Gastrocnemius medialis (tissue), 4 donors: ENCODE measurements at regions not wholly inside any gene's neighbourhood (a gene's known extent, or its start where the extent isn't known, plus 50 kb on each side); places are given as distances from the start of the nearest gene placed in this dataset.

Experiments
- POLR2A ChIP-seq, 2 donors: fragments of 450-650 bp; IDR thresholded peaks; one replicate each; pipeline ENCODE4 v1.6.1; 2017; ENCODE audit warnings: antibody characterized with exemption in 2 of 2, mild to moderate bottlenecking in 2 of 2, moderate library complexity in 2 of 2
- TF ChIP-seq, protein P1 (sequence below), 5 experiments: fragments of 450-650 bp in 3 of 5; fragments of 200-600 bp in 2 of 5; sonication (generic) in 2 of 5; IDR thresholded peaks in 4 of 5; conservative IDR thresholded peaks in 1 of 5; 1 replicate in 4 of 5; 2 replicates in 1 of 5; pipeline ENCODE4 v1.5.1; 2016 to 2019; ENCODE audit warnings: antibody characterized with exemption in 5 of 5, mild to moderate bottlenecking in 3 of 5, moderate library complexity in 3 of 5

DNA sequence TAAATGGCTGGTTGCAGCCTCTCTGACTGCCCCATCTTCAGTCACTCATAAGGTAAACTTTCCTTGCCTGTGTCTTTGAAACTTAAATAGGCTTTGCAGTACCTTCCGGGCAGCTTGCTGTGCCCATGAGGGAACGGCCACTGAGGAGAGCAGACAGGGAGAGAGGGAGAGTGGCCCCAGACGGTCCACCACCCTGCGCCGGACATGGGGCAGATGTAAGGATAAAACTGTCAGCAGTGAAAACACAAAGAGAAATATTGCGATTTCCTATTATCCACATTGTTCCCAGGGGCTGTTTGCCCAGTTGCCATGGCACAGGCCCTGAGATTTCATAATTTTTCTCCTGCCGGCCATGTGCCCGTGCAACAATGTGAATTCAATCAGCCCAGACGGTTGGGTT is 265.9 kb upstream of the SALL3 start:
- TF ChIP-seq POLR2A (IDR thresholded peaks at IDR 0.05), result no peak
- TF ChIP-seq, protein P1, sequence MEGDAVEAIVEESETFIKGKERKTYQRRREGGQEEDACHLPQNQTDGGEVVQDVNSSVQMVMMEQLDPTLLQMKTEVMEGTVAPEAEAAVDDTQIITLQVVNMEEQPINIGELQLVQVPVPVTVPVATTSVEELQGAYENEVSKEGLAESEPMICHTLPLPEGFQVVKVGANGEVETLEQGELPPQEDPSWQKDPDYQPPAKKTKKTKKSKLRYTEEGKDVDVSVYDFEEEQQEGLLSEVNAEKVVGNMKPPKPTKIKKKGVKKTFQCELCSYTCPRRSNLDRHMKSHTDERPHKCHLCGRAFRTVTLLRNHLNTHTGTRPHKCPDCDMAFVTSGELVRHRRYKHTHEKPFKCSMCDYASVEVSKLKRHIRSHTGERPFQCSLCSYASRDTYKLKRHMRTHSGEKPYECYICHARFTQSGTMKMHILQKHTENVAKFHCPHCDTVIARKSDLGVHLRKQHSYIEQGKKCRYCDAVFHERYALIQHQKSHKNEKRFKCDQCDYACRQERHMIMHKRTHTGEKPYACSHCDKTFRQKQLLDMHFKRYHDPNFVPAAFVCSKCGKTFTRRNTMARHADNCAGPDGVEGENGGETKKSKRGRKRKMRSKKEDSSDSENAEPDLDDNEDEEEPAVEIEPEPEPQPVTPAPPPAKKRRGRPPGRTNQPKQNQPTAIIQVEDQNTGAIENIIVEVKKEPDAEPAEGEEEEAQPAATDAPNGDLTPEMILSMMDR (IDR thresholded peaks at IDR 0.05 in 4 of 5, conservative IDR thresholded peaks at IDR 0.05 in 1 of 5), result no peak
